ENCODE measurements at regions not wholly inside any gene's neighbourhood (a gene's known extent, or its start where the extent isn't known, plus 50 kb on each side); places are given as distances from the start of the nearest gene placed in this dataset.

DNA sequence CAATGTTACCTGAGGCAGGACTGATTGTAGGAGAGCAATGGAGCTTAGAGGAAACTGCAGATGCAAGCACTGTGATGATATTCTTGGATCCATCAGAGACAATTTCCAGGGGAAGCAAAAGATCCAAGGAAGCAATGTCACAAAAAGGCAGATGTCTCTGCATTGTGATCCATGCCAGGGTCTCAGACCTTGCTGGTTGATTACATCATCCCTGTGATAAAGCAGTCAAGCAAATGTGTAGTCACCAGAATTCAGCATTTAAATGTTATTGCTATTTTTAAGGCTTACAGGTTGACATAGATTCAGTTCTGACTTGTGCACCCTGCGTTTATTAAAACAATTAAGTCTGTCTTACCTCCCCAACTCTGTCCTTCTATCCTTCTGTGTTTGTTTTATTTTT lies 56.8 kb upstream of the CCDC85A start:
- H3K27me3 Mint-ChIP-seq = no peaks in the 10 kb centered on the region
- no peak overlapping the region for H3K27ac Mint-ChIP-seq

DNA sequence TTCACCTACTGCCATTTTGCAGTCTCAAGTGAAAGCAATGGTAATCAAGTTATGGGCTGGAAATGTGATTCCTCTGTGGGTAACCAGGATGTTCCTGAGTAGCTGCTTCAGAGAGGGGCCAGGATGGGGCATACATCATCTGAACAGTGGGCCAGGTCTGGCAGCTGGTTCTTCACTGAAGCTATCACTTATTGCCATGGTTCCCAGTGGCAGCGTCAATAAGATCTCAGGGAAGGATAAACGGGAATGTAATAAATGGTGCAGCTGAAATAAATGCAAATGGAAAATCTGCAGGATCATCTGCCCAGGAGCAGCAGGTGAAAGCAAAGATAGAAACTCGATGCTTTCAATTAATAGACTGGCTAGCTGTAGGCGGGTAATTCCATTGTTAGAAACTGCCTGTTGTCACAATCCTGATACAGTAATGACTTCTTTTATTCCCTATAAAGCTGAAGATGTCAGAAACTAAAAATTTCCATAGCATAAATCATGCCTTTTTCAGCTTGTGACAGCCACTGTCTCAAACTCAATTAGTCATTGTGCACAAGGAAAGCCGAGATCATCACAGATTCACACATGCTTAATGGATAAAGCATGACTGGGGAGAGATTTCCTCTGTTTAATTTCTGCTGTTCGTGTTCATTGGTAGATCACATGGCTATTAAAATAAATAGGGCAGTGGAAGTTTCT lies 56.2 kb upstream of the CCDC85A start:
- POLR2A ChIA-PET = no interaction called here
- DNase-seq = no peak
- H3K27me3 Mint-ChIP-seq = no peaks in the 10 kb centered on the region
- no peaks in the 10 kb centered on the region for H3K9me3 ChIP-seq (ENCODE audit: low read length)
- H3K36me3 ChIP-seq (ENCODE audit: insufficient read depth, low read length) = no peaks in the 10 kb centered on the region
- H3K4me1 ChIP-seq (ENCODE audit: insufficient read depth, low read length) = no peaks in the 10 kb centered on the region
- H3K9me3 Mint-ChIP-seq = peaks cover 0 to 2% (median 0%) of the 10 kb centered on the region in 5 donors
- no peaks in the 10 kb centered on the region for H3K4me1 Mint-ChIP-seq
- H3K4me3 ChIP-seq (ENCODE audit: low read length) = no peak overlapping the region
- CTCF ChIA-PET = interaction anchor here (1.6 kb wide), 1 partner anchor 9 kb away, joined by 4 read pairs; no protein-coding TSS in a partner anchor
- H3K27ac ChIP-seq (ENCODE audit: low read depth, low read length) = no peak overlapping the region
- no peaks in the 10 kb centered on the region for H3K27me3 ChIP-seq (ENCODE audit: insufficient read depth, low read length, poor library complexity, severe bottlenecking)
- H3K4me3 Mint-ChIP-seq = no peak overlapping the region
- no peak overlapping the region for H3K27ac Mint-ChIP-seq
- no peaks in the 10 kb centered on the region for H3K36me3 Mint-ChIP-seq

More for the DNA sequence above, 56.8 kb upstream of the CCDC85A start:
- Mint-ChIP-seq H3K4me1 (no peaks in the 10 kb centered on the region), H3K36me3 (no peaks in the 10 kb centered on the region), H3K4me3 (no peak overlapping the region), H3K9me3 (peaks cover 0 to 2% (median 0%) of the 10 kb centered on the region in 5 donors)
- ChIA-PET CTCF (interaction anchor here (1.6 kb wide), 1 partner anchor 8 kb away, joined by 4 read pairs; no protein-coding TSS in a partner anchor), POLR2A (no interaction called here)
- Histone ChIP-seq H3K9me3 (ENCODE audit: low read length) (no peaks in the 10 kb centered on the region), H3K4me1 (ENCODE audit: insufficient read depth, low read length) (no peaks in the 10 kb centered on the region), H3K4me3 (ENCODE audit: low read length) (no peak overlapping the region), H3K27ac (ENCODE audit: low read depth, low read length) (no peak overlapping the region), H3K36me3 (ENCODE audit: insufficient read depth, low read length) (no peaks in the 10 kb centered on the region), H3K27me3 (ENCODE audit: insufficient read depth, low read length, poor library complexity, severe bottlenecking) (no peaks in the 10 kb centered on the region)
- no peak for DNase-seq

DNA sequence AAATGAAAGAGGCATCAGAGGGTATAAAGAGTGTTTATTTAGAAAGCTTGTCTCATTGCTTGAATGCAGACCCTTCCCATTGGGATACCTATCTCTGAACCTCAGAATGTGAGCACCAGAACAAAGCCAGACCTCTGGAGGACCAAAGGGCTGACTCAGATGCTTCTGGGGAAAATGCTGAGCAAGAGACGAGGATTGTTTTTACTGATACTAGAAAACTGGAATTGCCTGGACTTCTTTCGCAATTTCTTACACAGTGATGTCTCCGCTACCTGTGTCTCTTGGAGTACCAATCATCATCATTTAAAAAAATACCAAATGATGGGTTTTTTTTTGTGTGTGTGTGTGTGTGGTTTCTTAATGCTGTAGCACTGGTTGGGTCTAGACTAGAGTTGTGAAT lies 55.6 kb upstream of the CCDC85A start:
- H3K9me3 Mint-ChIP-seq = peaks cover 0 to 2% (median under 1%) of the 10 kb centered on the region in 5 donors
- no peaks in the 10 kb centered on the region for H3K4me1 ChIP-seq (ENCODE audit: insufficient read depth, low read length)
- no peaks in the 10 kb centered on the region for H3K9me3 ChIP-seq (ENCODE audit: low read length)
- no peak overlapping the region for H3K27ac ChIP-seq (ENCODE audit: low read depth, low read length)
- ChIA-PET POLR2A (no interaction called here), CTCF (no interaction called here)
- H3K36me3 ChIP-seq (ENCODE audit: insufficient read depth, low read length) = no peaks in the 10 kb centered on the region
- no peaks in the 10 kb centered on the region for H3K27me3 ChIP-seq (ENCODE audit: insufficient read depth, low read length, poor library complexity, severe bottlenecking)
- no peaks in the 10 kb centered on the region for H3K4me1 Mint-ChIP-seq
- H3K4me3 Mint-ChIP-seq = no peak overlapping the region
- H3K27me3 Mint-ChIP-seq = no peaks in the 10 kb centered on the region
- H3K27ac Mint-ChIP-seq = no peak overlapping the region
- no peaks in the 10 kb centered on the region for H3K36me3 Mint-ChIP-seq
- no peak for DNase-seq
- no peak overlapping the region for H3K4me3 ChIP-seq (ENCODE audit: low read length)

DNA sequence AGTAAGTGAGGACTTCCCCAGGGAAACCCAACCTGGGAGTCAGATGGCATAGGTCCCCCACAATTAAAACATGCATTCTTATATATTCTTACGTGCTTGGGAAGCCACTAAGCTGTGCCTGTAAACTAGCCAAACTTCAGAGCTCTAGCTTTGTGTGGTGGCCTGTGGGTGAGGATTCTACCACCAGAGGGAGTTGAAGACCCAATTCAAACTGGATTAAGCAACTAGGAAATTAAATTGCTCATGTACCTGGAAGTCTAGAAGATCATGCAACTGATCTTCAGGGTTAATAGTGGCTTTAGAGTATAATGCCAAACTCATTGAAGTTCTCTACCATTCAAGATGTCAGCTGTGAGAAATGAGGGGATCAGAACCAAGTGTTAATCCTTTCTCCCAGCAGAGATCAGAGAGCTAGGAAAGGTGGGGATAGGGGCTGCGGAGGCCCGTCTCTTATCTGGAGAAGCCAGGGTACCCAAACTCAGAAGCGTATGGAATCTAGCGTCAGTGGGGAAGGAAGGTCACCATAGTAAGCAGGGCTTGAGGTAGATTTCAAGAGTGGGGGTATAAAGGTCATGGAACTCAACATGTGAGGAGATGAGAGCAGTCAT lies 53.2 kb upstream of the CCDC85A start:
- Histone ChIP-seq H3K36me3 (ENCODE audit: insufficient read depth, low read length) (no peaks in the 10 kb centered on the region), H3K27me3 (ENCODE audit: insufficient read depth, low read length, poor library complexity, severe bottlenecking) (no peaks in the 10 kb centered on the region), H3K4me3 (ENCODE audit: low read length) (no peak overlapping the region), H3K27ac (ENCODE audit: low read depth, low read length) (no peak overlapping the region), H3K9me3 (ENCODE audit: low read length) (no peaks in the 10 kb centered on the region), H3K4me1 (ENCODE audit: insufficient read depth, low read length) (no peaks in the 10 kb centered on the region)
- DNase-seq = no peak
- Mint-ChIP-seq H3K27ac (no peak overlapping the region), H3K4me3 (no peak overlapping the region), H3K36me3 (no peaks in the 10 kb centered on the region), H3K4me1 (no peaks in the 10 kb centered on the region), H3K27me3 (no peaks in the 10 kb centered on the region), H3K9me3 (peaks cover 0 to 3% (median 1%) of the 10 kb centered on the region in 5 donors)
- CTCF ChIA-PET = no interaction called here
- POLR2A ChIA-PET = no interaction called here

DNA sequence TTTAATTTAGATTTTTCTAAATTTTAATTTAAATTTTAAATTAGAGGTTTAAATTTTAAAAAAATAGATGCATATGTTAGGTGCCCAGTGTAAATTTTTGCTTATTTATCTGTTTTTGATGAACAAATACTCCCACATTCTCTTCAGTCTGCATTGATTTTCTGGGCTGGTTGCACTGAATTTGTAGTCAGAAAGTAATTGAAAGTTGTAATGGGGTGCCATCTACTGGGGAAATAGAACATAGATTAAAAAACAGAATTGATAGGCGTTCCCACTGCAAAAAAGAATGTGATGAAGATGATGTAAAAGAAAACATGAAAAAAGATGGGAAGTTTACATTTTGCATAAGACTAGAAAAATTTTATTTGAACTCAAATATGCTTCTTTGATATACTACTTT lies 51.7 kb upstream of the CCDC85A start:
- no peaks in the 10 kb centered on the region for H3K36me3 Mint-ChIP-seq
- H3K4me3 Mint-ChIP-seq = no peak overlapping the region
- no peak overlapping the region for H3K27ac Mint-ChIP-seq
- Histone ChIP-seq H3K9me3 (ENCODE audit: low read length) (no peaks in the 10 kb centered on the region), H3K36me3 (ENCODE audit: insufficient read depth, low read length) (no peaks in the 10 kb centered on the region), H3K27me3 (ENCODE audit: insufficient read depth, low read length, poor library complexity, severe bottlenecking) (no peaks in the 10 kb centered on the region), H3K4me3 (ENCODE audit: low read length) (no peak overlapping the region), H3K27ac (ENCODE audit: low read depth, low read length) (no peak overlapping the region), H3K4me1 (ENCODE audit: insufficient read depth, low read length) (no peaks in the 10 kb centered on the region)
- H3K4me1 Mint-ChIP-seq = no peaks in the 10 kb centered on the region
- peaks cover 0 to 3% (median 1%) of the 10 kb centered on the region in 5 donors for H3K9me3 Mint-ChIP-seq
- no peak for DNase-seq
- H3K27me3 Mint-ChIP-seq = no peaks in the 10 kb centered on the region
- ChIA-PET POLR2A (no interaction called here), CTCF (no interaction called here)

DNA sequence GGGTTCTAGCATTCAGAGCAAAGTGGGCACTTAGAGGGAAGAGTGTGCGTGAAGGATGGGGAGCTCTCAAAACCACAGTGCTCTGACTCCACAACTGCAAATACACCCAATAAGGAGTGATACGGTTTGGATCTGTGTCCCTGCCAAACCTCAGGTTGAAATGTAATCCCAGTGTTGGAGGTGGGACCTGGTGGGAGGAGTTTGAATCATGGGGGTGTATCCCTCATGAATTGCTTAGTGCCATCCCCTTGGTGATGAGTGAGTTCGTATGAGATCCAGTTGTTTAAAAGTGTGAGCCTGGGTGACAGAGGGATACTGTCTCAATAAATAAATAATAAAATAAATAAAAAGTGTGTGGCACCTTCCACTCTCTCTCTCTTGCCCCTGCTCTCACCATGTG lies 50.3 kb upstream of the CCDC85A start:
- Histone ChIP-seq H3K4me1 (ENCODE audit: insufficient read depth, low read length) (no peaks in the 10 kb centered on the region), H3K27me3 (ENCODE audit: insufficient read depth, low read length, poor library complexity, severe bottlenecking) (no peaks in the 10 kb centered on the region), H3K36me3 (ENCODE audit: insufficient read depth, low read length) (no peaks in the 10 kb centered on the region), H3K9me3 (ENCODE audit: low read length) (no peaks in the 10 kb centered on the region), H3K27ac (ENCODE audit: low read depth, low read length) (no peak overlapping the region), H3K4me3 (ENCODE audit: low read length) (no peak overlapping the region)
- Mint-ChIP-seq H3K27me3 (no peaks in the 10 kb centered on the region), H3K27ac (no peak overlapping the region), H3K4me1 (no peaks in the 10 kb centered on the region), H3K4me3 (no peak overlapping the region), H3K9me3 (peaks cover 0 to 3% (median 1%) of the 10 kb centered on the region in 5 donors), H3K36me3 (no peaks in the 10 kb centered on the region)
- DNase-seq = no peak
- POLR2A ChIA-PET = no interaction called here
- CTCF ChIA-PET = no interaction called here

DNA sequence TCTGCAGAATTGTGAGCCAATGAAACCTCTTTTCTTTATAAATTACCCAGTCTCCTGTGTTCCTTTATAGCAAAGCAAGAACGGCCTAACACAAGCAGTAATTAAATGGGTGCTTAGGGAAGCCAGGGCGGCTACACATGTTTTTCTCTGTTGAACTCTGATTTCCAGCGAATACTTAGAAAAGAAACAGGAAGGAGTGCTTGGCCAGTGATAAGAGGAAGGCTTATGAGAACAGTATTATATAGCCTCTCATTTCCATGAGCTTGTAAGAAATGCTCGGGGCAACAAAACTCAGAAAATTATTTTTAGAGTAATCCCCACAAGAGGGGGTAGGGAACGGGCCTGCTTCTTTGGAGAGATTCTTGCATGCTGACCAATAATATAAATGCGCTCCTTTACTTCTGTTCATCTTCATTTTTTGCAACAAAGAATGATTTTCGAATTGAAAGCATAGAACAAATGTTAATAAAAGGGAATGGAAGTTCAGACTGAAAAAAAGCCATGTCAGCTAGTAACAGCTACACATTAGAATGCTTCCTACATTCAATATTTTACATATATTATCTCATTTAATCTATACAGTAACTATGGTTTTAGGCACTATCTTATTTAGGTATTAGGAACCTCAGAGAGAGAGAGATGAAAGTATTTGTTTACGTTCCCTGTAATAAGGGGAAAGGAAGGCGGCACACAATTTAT lies 49.7 kb upstream of the CCDC85A start:
- Histone ChIP-seq H3K27me3 (ENCODE audit: insufficient read depth, low read length, poor library complexity, severe bottlenecking) (no peaks in the 10 kb centered on the region), H3K27ac (ENCODE audit: low read depth, low read length) (no peak overlapping the region), H3K4me1 (ENCODE audit: insufficient read depth, low read length) (no peaks in the 10 kb centered on the region), H3K9me3 (ENCODE audit: low read length) (no peaks in the 10 kb centered on the region), H3K36me3 (ENCODE audit: insufficient read depth, low read length) (no peaks in the 10 kb centered on the region), H3K4me3 (ENCODE audit: low read length) (no peak overlapping the region)
- H3K27ac Mint-ChIP-seq = no peak overlapping the region
- peaks cover 0 to 3% (median 1%) of the 10 kb centered on the region in 5 donors for H3K9me3 Mint-ChIP-seq
- no peaks in the 10 kb centered on the region for H3K27me3 Mint-ChIP-seq
- H3K4me1 Mint-ChIP-seq = no peaks in the 10 kb centered on the region
- POLR2A ChIA-PET = no interaction called here
- no peaks in the 10 kb centered on the region for H3K36me3 Mint-ChIP-seq
- H3K4me3 Mint-ChIP-seq = no peak overlapping the region
- CTCF ChIA-PET = no interaction called here
- DNase-seq = no peak

Data from CD8-positive, alpha-beta memory T cell (primary cell).